ENCODE measurements at regions not wholly inside any gene's neighbourhood (a gene's known extent, or its start where the extent isn't known, plus 50 kb on each side); places are given as distances from the start of the nearest gene placed in this dataset.

DNA sequence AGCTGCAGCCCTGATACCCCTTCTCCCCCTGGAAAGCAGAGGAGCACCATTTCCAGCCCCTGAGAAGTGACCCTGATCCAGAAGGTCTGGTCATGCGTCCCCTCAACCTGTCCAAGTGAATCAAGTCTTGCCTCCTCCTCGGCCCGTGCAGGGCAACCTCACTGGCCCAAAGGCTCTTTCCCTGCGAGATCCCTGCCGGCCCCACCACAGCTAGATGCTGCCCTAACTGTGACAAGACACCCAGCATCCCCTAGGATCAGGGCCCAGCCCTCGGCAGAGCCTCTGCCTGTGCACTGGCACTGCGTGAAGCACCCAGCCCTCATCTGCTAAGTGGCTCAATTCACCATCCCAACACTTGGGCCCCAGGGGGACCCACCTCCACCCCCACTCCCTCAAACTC is 155.1 kb downstream of the NUP210 start:
- no peak for TF ChIP-seq CTCF (IDR thresholded peaks at IDR 0.05; ENCODE audit: low read depth, low read length)
- no peak for TF ChIP-seq MYC (IDR thresholded peaks at IDR 0.05; ENCODE audit: low read depth, low read length)
- no peak for TF ChIP-seq POLR2A (IDR thresholded peaks at IDR 0.05; ENCODE audit: extremely low read depth, insufficient read length)

All from NB4 (cell line).